Activated T-helper 2 cell treated with anti-CD3 and anti-CD28 coated beads, Interferon-gamma antibody, Interleukin-2, Interleukin-4, amounts not matched to agents 10 μg/mL and 5 μg/mL and 100 μg/mL, durations not matched to agents 14 hours and 24 hours and 36 hours (primary cell): ENCODE measurements at regions not wholly inside any gene's neighbourhood (a gene's known extent, or its start where the extent isn't known, plus 50 kb on each side); places are given as distances from the start of the nearest gene placed in this dataset.

Experiments used
- DNase-seq: peaks from one replicate; pipeline ENCODE4 v3.0.0; 2021; ENCODE audit warnings: low spot score
- H3K27ac Mint-ChIP-seq: one replicate; pipeline ENCODE4 v1.8.0; 2021; ENCODE audit warnings: mixed read lengths
- H3K27me3 Mint-ChIP-seq: one replicate; pipeline ENCODE4 v1.8.0; 2021; ENCODE audit warnings: low read depth, mixed read lengths
- H3K36me3 Mint-ChIP-seq: one replicate; pipeline ENCODE4 v1.8.0; 2021; ENCODE audit warnings: low read depth, mixed read lengths
- H3K4me1 Mint-ChIP-seq: one replicate; pipeline ENCODE4 v1.8.0; 2021; ENCODE audit warnings: low read depth, mixed read lengths
- H3K4me3 Mint-ChIP-seq: one replicate; pipeline ENCODE4 v1.8.0; 2021; ENCODE audit warnings: low read depth, mild to moderate bottlenecking, moderate library complexity, mixed read lengths
- H3K9me3 Mint-ChIP-seq: one replicate; pipeline ENCODE4 v1.8.0; 2021; ENCODE audit warnings: mixed read lengths
- intact Hi-C: fragments of 100-400 bp; cut with micrococcal nuclease; formaldehyde crosslinking; loops from one replicate; pipeline ENCODE4 v1.15.1; 2023

- Mint-ChIP-seq H3K27ac (no peak overlapping the region), H3K27me3 (no peaks in the 10 kb centered on the region), H3K4me3 (no peak overlapping the region)
Observed at GRCh38 chrX:104430072-104430741, 135.8 kb upstream of the IL1RAPL2 start.

DNA sequence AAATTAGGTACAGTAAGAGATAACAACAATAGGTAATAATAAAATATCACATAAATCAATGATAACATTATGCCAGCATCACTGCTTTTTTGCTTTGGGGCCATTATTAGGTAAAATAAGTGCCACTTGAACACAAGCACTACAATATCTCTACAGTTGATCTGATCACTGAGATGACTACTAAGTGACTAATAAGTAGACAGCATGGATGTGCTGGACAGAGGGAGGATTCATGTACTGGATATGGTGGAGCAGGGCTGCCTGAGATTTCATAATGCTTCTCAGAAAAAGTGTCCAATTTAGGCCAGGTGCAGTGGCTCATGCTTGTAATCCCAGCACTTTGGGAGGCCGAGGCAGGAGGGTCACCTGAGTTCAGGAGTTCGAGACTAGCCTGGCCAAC, 137.8 kb upstream of the IL1RAPL2 start:
- no peak overlapping the region for H3K4me3 Mint-ChIP-seq
- H3K4me1 Mint-ChIP-seq = no peaks in the 10 kb centered on the region
- H3K27me3 Mint-ChIP-seq = no peaks in the 10 kb centered on the region
- intact Hi-C loops = no loop called here
- no peak overlapping the region for H3K27ac Mint-ChIP-seq
- no peaks in the 10 kb centered on the region for H3K9me3 Mint-ChIP-seq
- no peak for DNase-seq
- H3K36me3 Mint-ChIP-seq = no peaks in the 10 kb centered on the region

More at GRCh38 chrX:104430072-104430741, 135.8 kb upstream of the IL1RAPL2 start:
- H3K36me3 Mint-ChIP-seq = no peaks in the 10 kb centered on the region
- intact Hi-C loops = no loop called here
- H3K4me1 Mint-ChIP-seq = no peaks in the 10 kb centered on the region
- no peak for DNase-seq
- no peaks in the 10 kb centered on the region for H3K9me3 Mint-ChIP-seq

- intact Hi-C loops = no loop called here
- H3K4me1 Mint-ChIP-seq = no peaks in the 10 kb centered on the region
- no peak overlapping the region for H3K27ac Mint-ChIP-seq
- H3K36me3 Mint-ChIP-seq = no peaks in the 10 kb centered on the region
- no peak for DNase-seq
- no peaks in the 10 kb centered on the region for H3K9me3 Mint-ChIP-seq
- no peak overlapping the region for H3K4me3 Mint-ChIP-seq
- H3K27me3 Mint-ChIP-seq = no peaks in the 10 kb centered on the region
Observed at GRCh38 chrX:104427693-104428092, 138.3 kb upstream of the IL1RAPL2 start.

DNA sequence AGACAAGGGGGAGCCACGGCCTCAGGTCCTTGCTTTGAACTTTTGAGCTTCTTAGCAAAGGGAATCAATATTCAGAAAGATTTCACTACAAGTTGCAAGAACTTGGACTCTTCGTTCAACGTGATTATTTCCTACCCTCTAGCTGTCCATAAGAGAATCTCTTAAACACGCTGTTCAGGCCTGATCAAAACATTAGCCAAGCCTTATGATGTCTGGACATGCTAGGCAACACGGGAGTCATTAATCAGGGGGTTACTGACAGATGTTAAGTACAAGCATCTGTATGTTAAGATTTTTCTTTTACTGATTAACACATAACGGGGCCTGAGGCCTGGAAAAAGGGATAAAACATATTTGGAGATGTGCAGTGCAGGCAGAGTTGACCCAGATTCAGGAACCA, 138.9 kb upstream of the IL1RAPL2 start:
- intact Hi-C loops = no loop called here
- no peaks in the 10 kb centered on the region for H3K9me3 Mint-ChIP-seq
- no peaks in the 10 kb centered on the region for H3K27me3 Mint-ChIP-seq
- no peaks in the 10 kb centered on the region for H3K36me3 Mint-ChIP-seq
- H3K27ac Mint-ChIP-seq = no peak overlapping the region
- H3K4me1 Mint-ChIP-seq = no peaks in the 10 kb centered on the region
- DNase-seq = no peak
- no peak overlapping the region for H3K4me3 Mint-ChIP-seq

DNA sequence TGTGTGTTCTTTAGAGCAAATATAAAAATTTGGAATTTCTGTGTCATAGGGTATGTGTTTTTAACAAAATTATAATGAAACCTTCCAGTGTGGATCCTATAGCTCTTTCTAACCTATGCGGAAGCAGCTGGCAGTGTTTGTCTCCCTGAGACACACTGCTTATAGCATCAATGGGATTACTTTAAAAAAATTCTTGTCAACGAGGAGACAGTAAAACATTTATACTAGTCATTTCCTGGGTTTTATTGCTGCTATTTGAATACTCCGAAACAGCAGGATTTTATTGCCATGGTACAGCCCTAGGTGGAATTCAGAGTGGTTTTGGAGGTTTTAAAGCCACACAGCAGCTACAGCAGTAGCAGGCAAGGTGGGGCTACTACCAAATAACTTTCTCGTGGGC, 145.1 kb upstream of the IL1RAPL2 start:
- peaks cover under 1% of the 10 kb centered on the region for H3K9me3 Mint-ChIP-seq
- H3K4me1 Mint-ChIP-seq = no peaks in the 10 kb centered on the region
- H3K4me3 Mint-ChIP-seq = no peak overlapping the region
- H3K36me3 Mint-ChIP-seq = no peaks in the 10 kb centered on the region
- H3K27me3 Mint-ChIP-seq = no peaks in the 10 kb centered on the region
- intact Hi-C loops = no loop called here
- no peak for DNase-seq
- H3K27ac Mint-ChIP-seq = no peak overlapping the region

DNA sequence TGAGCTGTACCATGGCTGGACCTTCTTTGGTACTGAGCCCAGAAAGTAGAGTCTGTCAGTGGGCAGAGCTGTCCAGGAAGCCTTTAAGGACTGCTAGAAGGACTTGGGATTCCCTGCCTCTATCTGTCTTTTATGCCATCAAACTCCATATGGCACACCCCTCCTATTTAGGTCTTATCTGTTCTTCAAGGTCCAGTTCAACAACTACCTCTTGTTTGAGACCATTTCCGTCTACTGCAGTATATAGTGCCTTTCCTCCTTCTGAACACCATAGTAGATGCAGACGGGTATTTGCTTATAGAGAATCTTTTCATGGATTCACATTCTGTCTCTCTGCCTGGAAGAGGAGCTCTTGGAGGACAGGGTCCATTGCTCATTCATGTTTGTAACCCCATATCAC, 146.1 kb upstream of the IL1RAPL2 start:
- H3K36me3 Mint-ChIP-seq = no peaks in the 10 kb centered on the region
- no peaks in the 10 kb centered on the region for H3K27me3 Mint-ChIP-seq
- H3K4me3 Mint-ChIP-seq = no peak overlapping the region
- intact Hi-C loops = no loop called here
- DNase-seq = no peak
- H3K27ac Mint-ChIP-seq = no peak overlapping the region
- no peaks in the 10 kb centered on the region for H3K4me1 Mint-ChIP-seq
- peaks cover 6% of the 10 kb centered on the region for H3K9me3 Mint-ChIP-seq

- Mint-ChIP-seq H3K27me3 (no peaks in the 10 kb centered on the region), H3K27ac (no peak overlapping the region), H3K4me1 (no peaks in the 10 kb centered on the region), H3K36me3 (no peaks in the 10 kb centered on the region), H3K4me3 (no peak overlapping the region), H3K9me3 (peaks cover 6% of the 10 kb centered on the region)
- intact Hi-C loops = no loop called here
- DNase-seq = no peak
Observed at GRCh38 chrX:104419211-104419610, 146.8 kb upstream of the IL1RAPL2 start.

DNA sequence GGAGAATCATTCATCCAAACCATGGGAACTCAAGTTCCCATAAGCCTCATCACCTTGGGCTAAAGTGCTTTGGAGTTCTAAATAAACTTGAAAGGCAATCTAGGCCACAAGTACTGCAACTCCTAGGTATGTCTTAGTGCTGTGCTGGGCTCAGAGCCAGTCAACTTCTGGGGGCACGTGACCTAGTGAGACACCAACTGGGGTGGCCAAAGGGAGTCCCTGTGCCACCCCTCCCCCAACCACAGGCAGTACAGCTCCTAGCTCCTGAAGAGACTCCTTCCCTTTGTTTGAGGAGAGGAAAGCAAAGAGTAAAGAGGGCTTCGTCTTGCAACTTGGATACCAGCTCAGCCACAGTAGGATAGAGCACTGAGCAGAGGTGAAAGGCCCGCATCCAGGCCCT, 154.2 kb upstream of the IL1RAPL2 start:
- Mint-ChIP-seq H3K36me3 (no peaks in the 10 kb centered on the region), H3K4me1 (no peaks in the 10 kb centered on the region), H3K27me3 (no peaks in the 10 kb centered on the region), H3K9me3 (peaks cover 6% of the 10 kb centered on the region), H3K27ac (no peak overlapping the region), H3K4me3 (no peak overlapping the region)
- intact Hi-C loops = no loop called here
- DNase-seq = no peak

DNA sequence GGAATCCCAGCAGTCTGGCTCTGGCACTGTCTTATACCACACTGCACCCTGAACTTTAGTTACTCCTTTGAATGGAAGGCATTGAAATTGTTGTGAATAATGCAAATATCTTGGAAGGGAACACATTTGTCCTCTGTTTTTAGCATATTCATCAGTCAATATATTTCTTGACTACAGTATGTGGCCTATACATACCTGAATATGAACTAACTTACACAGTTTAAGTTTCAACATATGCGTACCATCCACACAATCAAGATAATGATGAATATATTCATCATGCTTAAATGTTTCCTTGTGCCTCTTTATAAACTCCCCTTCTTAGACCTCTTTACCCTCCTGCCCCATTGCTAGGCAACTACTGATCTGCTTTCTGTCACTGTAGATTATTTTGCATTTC, 145.7 kb upstream of the ESX1 start:
- intact Hi-C loops = no loop called here
- Mint-ChIP-seq H3K9me3 (no peaks in the 10 kb centered on the region), H3K4me1 (no peaks in the 10 kb centered on the region), H3K4me3 (no peak overlapping the region), H3K27ac (no peak overlapping the region), H3K36me3 (no peaks in the 10 kb centered on the region), H3K27me3 (no peaks in the 10 kb centered on the region)
- no peak for DNase-seq

- Mint-ChIP-seq H3K9me3 (no peaks in the 10 kb centered on the region), H3K27ac (no peak overlapping the region), H3K4me1 (no peaks in the 10 kb centered on the region), H3K36me3 (no peaks in the 10 kb centered on the region), H3K4me3 (no peak overlapping the region), H3K27me3 (no peaks in the 10 kb centered on the region)
- no peak for DNase-seq
- intact Hi-C loops = no loop called here
Observed at GRCh38 chrX:104392350-104392749, 137.6 kb upstream of the ESX1 start.

- Mint-ChIP-seq H3K27ac (no peak overlapping the region), H3K4me3 (no peak overlapping the region), H3K4me1 (no peaks in the 10 kb centered on the region), H3K27me3 (no peaks in the 10 kb centered on the region), H3K9me3 (no peaks in the 10 kb centered on the region), H3K36me3 (no peaks in the 10 kb centered on the region)
- DNase-seq = no peak
- intact Hi-C loops = no loop called here
Observed at GRCh38 chrX:104391906-104392305, 137.2 kb upstream of the ESX1 start.

GRCh38 chrX:104376937-104377336, 122.2 kb upstream of the ESX1 start:
- intact Hi-C loops = no loop called here
- no peaks in the 10 kb centered on the region for H3K36me3 Mint-ChIP-seq
- H3K4me1 Mint-ChIP-seq = no peaks in the 10 kb centered on the region
- H3K4me3 Mint-ChIP-seq = no peak overlapping the region
- H3K9me3 Mint-ChIP-seq = no peaks in the 10 kb centered on the region
- H3K27me3 Mint-ChIP-seq = no peaks in the 10 kb centered on the region
- no peak overlapping the region for H3K27ac Mint-ChIP-seq
- no peak for DNase-seq

- Mint-ChIP-seq H3K4me1 (no peaks in the 10 kb centered on the region), H3K27ac (no peak overlapping the region), H3K36me3 (no peaks in the 10 kb centered on the region), H3K27me3 (no peaks in the 10 kb centered on the region), H3K9me3 (no peaks in the 10 kb centered on the region), H3K4me3 (no peak overlapping the region)
- intact Hi-C loops = no loop called here
- no peak for DNase-seq
Observed at GRCh38 chrX:104372547-104372946, 117.8 kb upstream of the ESX1 start.

- intact Hi-C loops = no loop called here
- Mint-ChIP-seq H3K36me3 (no peaks in the 10 kb centered on the region), H3K9me3 (no peaks in the 10 kb centered on the region), H3K4me3 (no peak overlapping the region), H3K27me3 (no peaks in the 10 kb centered on the region), H3K27ac (no peak overlapping the region), H3K4me1 (no peaks in the 10 kb centered on the region)
- no peak for DNase-seq
Observed at GRCh38 chrX:104370089-104370488, 115.4 kb upstream of the ESX1 start.
